ENCODE measurements at regions not wholly inside any gene's neighbourhood (a gene's known extent, or its start where the extent isn't known, plus 50 kb on each side); places are given as distances from the start of the nearest gene placed in this dataset.

DNA sequence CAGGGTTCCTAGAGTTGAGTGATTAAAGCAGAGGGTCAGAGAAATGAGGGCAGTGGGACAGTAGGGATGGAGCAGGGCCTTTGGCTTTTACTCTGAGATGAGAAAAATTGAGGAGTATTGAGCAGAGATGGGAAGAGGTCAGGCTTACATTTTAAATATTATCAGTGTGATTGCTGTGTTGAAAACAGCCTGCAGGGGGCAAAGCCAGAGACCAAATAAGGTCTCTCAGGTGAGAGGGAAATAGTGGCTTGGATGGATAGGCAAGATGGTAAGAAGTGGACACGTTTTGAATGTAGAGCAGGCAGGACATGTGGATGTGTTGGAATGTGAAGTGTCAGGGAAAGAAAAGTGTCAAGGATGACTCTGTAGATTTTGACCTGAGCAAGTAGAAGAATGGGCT is 105.0 kb upstream of the MAP3K7 start:
- intact Hi-C loops (cut with DNase I) = no loop called here
- 36% methylated on average over 1 of the region's 1 CpG for WGBS (ENCODE audit: insufficient coverage, low coverage, low lambda C conversion rate, missing lambda C conversion rate)
- no peak for DNase-seq
- no peaks in the 10 kb centered on the region for H3K36me3 ChIP-seq
- H3K4me1 ChIP-seq = no peaks in the 10 kb centered on the region
- H3K27me3 ChIP-seq = no peaks in the 10 kb centered on the region
- H3K4me3 ChIP-seq = no peak overlapping the region
- ATAC-seq = no peak
- no peaks in the 10 kb centered on the region for H3K9me3 ChIP-seq
- H3K27ac ChIP-seq = no peak overlapping the region
- TF ChIP-seq, protein P1, sequence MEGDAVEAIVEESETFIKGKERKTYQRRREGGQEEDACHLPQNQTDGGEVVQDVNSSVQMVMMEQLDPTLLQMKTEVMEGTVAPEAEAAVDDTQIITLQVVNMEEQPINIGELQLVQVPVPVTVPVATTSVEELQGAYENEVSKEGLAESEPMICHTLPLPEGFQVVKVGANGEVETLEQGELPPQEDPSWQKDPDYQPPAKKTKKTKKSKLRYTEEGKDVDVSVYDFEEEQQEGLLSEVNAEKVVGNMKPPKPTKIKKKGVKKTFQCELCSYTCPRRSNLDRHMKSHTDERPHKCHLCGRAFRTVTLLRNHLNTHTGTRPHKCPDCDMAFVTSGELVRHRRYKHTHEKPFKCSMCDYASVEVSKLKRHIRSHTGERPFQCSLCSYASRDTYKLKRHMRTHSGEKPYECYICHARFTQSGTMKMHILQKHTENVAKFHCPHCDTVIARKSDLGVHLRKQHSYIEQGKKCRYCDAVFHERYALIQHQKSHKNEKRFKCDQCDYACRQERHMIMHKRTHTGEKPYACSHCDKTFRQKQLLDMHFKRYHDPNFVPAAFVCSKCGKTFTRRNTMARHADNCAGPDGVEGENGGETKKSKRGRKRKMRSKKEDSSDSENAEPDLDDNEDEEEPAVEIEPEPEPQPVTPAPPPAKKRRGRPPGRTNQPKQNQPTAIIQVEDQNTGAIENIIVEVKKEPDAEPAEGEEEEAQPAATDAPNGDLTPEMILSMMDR (IDR thresholded peaks at IDR 0.05) = peak in 1 of 4 donors; percentile 4
- TF ChIP-seq POLR2A (IDR thresholded peaks at IDR 0.05) = no peak

DNA sequence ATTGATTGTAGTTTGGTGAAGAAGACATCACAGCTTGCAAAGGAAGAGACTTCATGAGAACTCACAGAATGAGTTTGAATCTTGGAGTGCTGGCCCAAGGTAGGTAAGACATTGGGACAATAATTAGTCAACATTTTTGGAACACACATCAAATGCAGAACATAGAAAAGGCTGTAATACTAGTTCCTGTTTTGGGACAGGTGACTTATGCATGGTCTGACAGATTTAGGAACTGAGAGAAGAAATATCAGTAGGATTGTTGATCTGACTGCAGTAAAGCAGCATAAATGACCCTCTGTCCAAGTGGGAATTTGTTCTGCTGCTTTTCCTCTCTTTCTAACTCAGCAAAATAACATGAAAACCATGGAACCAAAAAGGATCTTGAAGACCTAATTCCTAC is 102.3 kb upstream of the MAP3K7 start:
- no peaks in the 10 kb centered on the region for H3K9me3 ChIP-seq
- no peak overlapping the region for H3K4me3 ChIP-seq
- no peak for ATAC-seq
- no peak for DNase-seq
- H3K4me1 ChIP-seq = no peaks in the 10 kb centered on the region
- intact Hi-C loops (cut with DNase I) = no loop called here
- H3K27me3 ChIP-seq = no peaks in the 10 kb centered on the region
- H3K36me3 ChIP-seq = no peaks in the 10 kb centered on the region
- H3K27ac ChIP-seq = no peak overlapping the region
- no peak for TF ChIP-seq POLR2A (IDR thresholded peaks at IDR 0.05)
- TF ChIP-seq, protein P1 (IDR thresholded peaks at IDR 0.05) = no peak

DNA sequence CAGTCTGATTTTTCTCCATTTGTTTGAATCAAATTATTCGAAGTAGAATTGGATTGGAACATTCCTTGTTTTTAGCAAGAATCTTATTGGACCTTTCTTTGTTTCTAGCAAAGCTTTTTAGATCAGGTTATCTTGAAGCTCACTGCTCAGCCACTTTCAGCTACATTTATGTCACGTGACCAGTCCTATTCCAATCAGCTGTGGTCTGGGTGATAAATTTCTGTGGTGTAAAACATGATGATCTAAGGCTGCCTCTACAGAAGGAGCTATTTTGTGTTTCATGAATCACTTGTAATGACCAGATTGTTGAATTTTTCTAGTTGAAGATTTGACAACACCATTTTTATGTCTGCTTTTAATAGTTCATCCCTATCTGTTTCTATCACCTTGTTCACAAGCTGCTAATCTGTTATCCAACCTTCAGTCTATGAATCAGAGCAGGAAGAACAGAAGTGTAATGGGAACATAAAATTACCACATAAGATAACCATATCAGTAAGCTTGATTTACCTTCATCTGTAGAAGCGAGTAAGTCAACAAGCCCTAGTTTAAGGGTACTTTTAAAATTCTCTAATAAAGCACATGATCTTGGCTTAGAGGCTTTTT is 101.0 kb upstream of the MAP3K7 start:
- no peak for DNase-seq
- Histone ChIP-seq H3K27me3 (no peaks in the 10 kb centered on the region), H3K4me3 (no peak overlapping the region), H3K4me1 (no peaks in the 10 kb centered on the region), H3K27ac (no peak overlapping the region), H3K36me3 (no peaks in the 10 kb centered on the region), H3K9me3 (no peaks in the 10 kb centered on the region)
- intact Hi-C loops (cut with DNase I) = no loop called here
- TF ChIP-seq, protein P1 (IDR thresholded peaks at IDR 0.05) = no peak
- no peak for TF ChIP-seq POLR2A (IDR thresholded peaks at IDR 0.05)
- WGBS (ENCODE audit: insufficient coverage, low coverage, low lambda C conversion rate, missing lambda C conversion rate) = 36% methylated on average over 3 of the region's 3 CpGs
- no peak for ATAC-seq

DNA sequence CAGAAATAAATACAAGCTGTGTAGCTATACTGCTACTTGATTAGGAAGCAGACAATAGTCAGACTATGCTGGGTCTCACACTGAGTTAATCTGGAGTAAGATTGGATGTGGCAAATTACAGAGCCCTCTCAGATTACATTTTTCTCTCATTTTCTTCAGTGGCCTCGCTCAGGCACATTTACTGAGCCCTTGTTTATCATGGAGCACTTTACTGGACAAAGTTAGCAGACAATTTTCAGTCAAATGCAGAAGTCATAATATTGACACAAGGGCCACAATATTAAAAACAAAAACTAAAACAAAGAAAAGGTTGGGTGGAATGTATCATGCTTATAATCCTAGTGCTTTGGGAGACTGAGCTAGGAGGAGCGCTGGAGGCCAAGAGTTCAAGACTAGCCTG is 95.0 kb upstream of the MAP3K7 start:
- Histone ChIP-seq H3K27me3 (no peaks in the 10 kb centered on the region), H3K4me3 (no peak overlapping the region), H3K36me3 (no peaks in the 10 kb centered on the region), H3K27ac (no peak overlapping the region), H3K9me3 (no peaks in the 10 kb centered on the region), H3K4me1 (no peaks in the 10 kb centered on the region)
- intact Hi-C loops (cut with DNase I) = no loop called here
- 63% methylated on average over 2 of the region's 2 CpGs for WGBS (ENCODE audit: insufficient coverage, low coverage, low lambda C conversion rate, missing lambda C conversion rate)
- TF ChIP-seq POLR2A (IDR thresholded peaks at IDR 0.05) = no peak
- TF ChIP-seq, protein P1 (IDR thresholded peaks at IDR 0.05) = no peak
- ATAC-seq (no peak), DNase-seq (no peak)
